HCT116 (cell line): ENCODE measurements at regions not wholly inside any gene's neighbourhood (a gene's known extent, or its start where the extent isn't known, plus 50 kb on each side); places are given as distances from the start of the nearest gene placed in this dataset.

Experiments
- ATAC-seq: fragments of 200-7000 bp; cut with Tn5 transposase; 2 replicates; pipeline ENCODE4 v1.9.1; 2020; ENCODE audit warnings: mild to moderate bottlenecking, moderate library complexity
- BruUV-seq: library from RNA; stranded (reverse); fragments of 400-500 nt; replicated peaks from 2 replicates; lab custom pipeline; 2021; lab: Mats Ljungman, UMichigan
- CTCF ChIA-PET: fragments of 300-600 bp; sonication (Branson Sonifier 250); formaldehyde crosslinking; loops from one replicate; lab custom pipeline; 2021; ENCODE audit warnings: antibody characterized with exemption; lab: Charles Lee
- POLR2A ChIA-PET: fragments of 300-600, 350-600 bp; sonication (Branson Sonifier 250); formaldehyde crosslinking; loops from one replicate; lab custom pipeline; 2021; ENCODE audit warnings: antibody characterized with exemption; lab: Charles Lee
- RAD21 ChIA-PET, 2 experiments: fragments of 300-600 bp; sonication (Branson Sonifier 250); formaldehyde crosslinking; loops; one replicate each; lab custom pipeline; 2023; ENCODE audit warnings: low total read pairs in 2 of 2; ENCODE audit not compliant: uncharacterized antibody in 2 of 2, unreplicated experiment in 2 of 2, low non-redundant PET in 1 of 2; lab: Charles Lee
- DNase-seq: peaks from one replicate; pipeline ENCODE4 v3.0.0-alpha.2; 2010; ENCODE audit warnings: low read depth, low spot score
- H2AFZ ChIP-seq: fragments of 200-600 bp; shearing (Covaris generic), sonication (generic); 2 replicates; pipeline ENCODE4 v1.6.1; 2017; ENCODE audit warnings: low read depth, mixed run types, mixed read lengths, antibody characterized with exemption, low read length; ENCODE audit not compliant: poor library complexity, severe bottlenecking
- H3K27ac ChIP-seq: 2 replicates; pipeline ENCODE4 v1.5.1; 2012; ENCODE audit warnings: low read depth, low read length
- H3K27me3 ChIP-seq: fragments of 200-600 bp; sonication (generic); 2 replicates; pipeline ENCODE4 v1.6.1; 2016; ENCODE audit warnings: mixed run types, low read length, mixed read lengths; ENCODE audit not compliant: insufficient read depth
- H3K36me3 ChIP-seq, 2 experiments: fragments of 200-500 bp in 1 of 2; fragments of 200-600 bp in 1 of 2; sonication (Bioruptor generic) in 1 of 2; sonication (generic) in 1 of 2; 2 replicates each; pipeline versions ENCODE4 v1.5.1 to v1.6.1; 2014 to 2016; ENCODE audit warnings: low read length in 2 of 2, inconsistent platforms in 1 of 2, mixed read lengths in 1 of 2, mixed run types in 1 of 2; ENCODE audit not compliant: insufficient read depth in 2 of 2, control insufficient read depth in 1 of 2
- H3K4me1 ChIP-seq, 2 experiments: fragments of 200-600 bp in 1 of 2; sonication (generic) in 1 of 2; 2 replicates each; pipeline versions ENCODE4 v1.5.1 to v1.6.1; 2012 to 2017; ENCODE audit warnings: low read length in 2 of 2, inconsistent platforms in 1 of 2, mild to moderate bottlenecking in 1 of 2, mixed read lengths in 1 of 2, mixed run types in 1 of 2, moderate library complexity in 1 of 2; ENCODE audit not compliant: insufficient read depth in 2 of 2, control insufficient read depth in 1 of 2
- H3K4me2 ChIP-seq: fragments of 200-600 bp; sonication (generic); 2 replicates; pipeline ENCODE4 v1.6.1; 2017; ENCODE audit warnings: mixed run types, low read length, mixed read lengths
- H3K4me3 ChIP-seq, 2 experiments: fragments of 200-600 bp in 1 of 2; sonication (generic) in 1 of 2; replicated peaks in 1 of 2; 2 replicates each; pipeline ENCODE4 v1.5.1; 2011 to 2016; ENCODE audit warnings: low read length in 2 of 2, control low read depth in 1 of 2, low read depth in 1 of 2, mild to moderate bottlenecking in 1 of 2, mixed read lengths in 1 of 2, mixed run types in 1 of 2
- H3K79me2 ChIP-seq: fragments of 200-600 bp; sonication (generic); 2 replicates; pipeline ENCODE4 v1.6.1; 2017; ENCODE audit warnings: mild to moderate bottlenecking, mixed run types, low read length, moderate library complexity, mixed read lengths; ENCODE audit not compliant: insufficient read depth
- H3K9ac ChIP-seq: fragments of 200-600 bp; sonication (generic); 2 replicates; pipeline ENCODE4 v1.6.1; 2016; ENCODE audit warnings: low read length, mixed read lengths
- H3K9me2 ChIP-seq: fragments of 200-600 bp; sonication (generic), shearing (Covaris generic); 2 replicates; pipeline ENCODE4 v1.6.1; 2017; ENCODE audit warnings: mixed run types, mild to moderate bottlenecking, moderate library complexity; ENCODE audit not compliant: insufficient read depth
- H3K9me3 ChIP-seq, 2 experiments: fragments of 200-500 bp in 1 of 2; fragments of 200-600 bp in 1 of 2; sonication (Bioruptor generic) in 1 of 2; sonication (generic) in 1 of 2; 2 replicates each; pipeline ENCODE4 v1.6.1; 2014 to 2017; ENCODE audit warnings: low read length in 2 of 2, mixed read lengths in 2 of 2, inconsistent platforms in 1 of 2, low read depth in 1 of 2, mild to moderate bottlenecking in 1 of 2, mixed run types in 1 of 2, moderate library complexity in 1 of 2; ENCODE audit not compliant: control insufficient read depth in 1 of 2, insufficient read depth in 1 of 2
- H4K20me1 ChIP-seq: fragments of 200-600 bp; sonication (generic), shearing (Covaris generic); 2 replicates; pipeline ENCODE4 v1.6.1; 2017; ENCODE audit warnings: mixed run types, mild to moderate bottlenecking, moderate library complexity; ENCODE audit not compliant: insufficient read depth
- ATF3 ChIP-seq: IDR thresholded peaks from 2 replicates; pipeline ENCODE4 v1.6.1; 2012
- CBX3 ChIP-seq: IDR thresholded peaks from 2 replicates; pipeline ENCODE4 v1.6.1; 2012; ENCODE audit warnings: low read depth
- CEBPB ChIP-seq: IDR thresholded peaks from 2 replicates; pipeline ENCODE4 v1.6.1; 2012; ENCODE audit warnings: low read depth
- CTCF ChIP-seq, 3 experiments: fragments of 200-600 bp in 1 of 3; sonication (generic) in 1 of 3; IDR thresholded peaks in 2 of 3; conservative IDR thresholded peaks in 1 of 3; 2 replicates each; pipeline ENCODE4 v1.5.1; 2012 to 2017; ENCODE audit warnings: low read depth in 2 of 3, low read length in 2 of 3, antibody characterized with exemption in 1 of 3, borderline replicate concordance in 1 of 3, control low read depth in 1 of 3, mild to moderate bottlenecking in 1 of 3, mixed read lengths in 1 of 3, mixed run types in 1 of 3, moderate library complexity in 1 of 3; ENCODE audit not compliant: insufficient read depth in 1 of 3
- EGR1 ChIP-seq: IDR thresholded peaks from 2 replicates; pipeline ENCODE4 v1.6.1; 2012; ENCODE audit warnings: low read depth
- ELF1 ChIP-seq: IDR thresholded peaks from 2 replicates; pipeline ENCODE4 v1.6.1; 2012; ENCODE audit warnings: low read depth, borderline replicate concordance
- EZH2 ChIP-seq: fragments of 200-600 bp; sonication (generic); IDR thresholded peaks from 2 replicates; pipeline ENCODE4 v1.6.1; 2017; ENCODE audit warnings: antibody characterized with exemption, mixed run types
- EZH2phosphoT487 ChIP-seq: fragments of 200-600 bp; IDR thresholded peaks from 2 replicates; pipeline ENCODE4 v1.6.1; 2018; ENCODE audit warnings: antibody characterized with exemption, borderline replicate concordance
- FOSL1 ChIP-seq: IDR thresholded peaks from 2 replicates; pipeline ENCODE4 v1.6.1; 2012; ENCODE audit warnings: low read depth
- JUND ChIP-seq: IDR thresholded peaks from 2 replicates; pipeline ENCODE4 v1.6.1; 2012
- MAX ChIP-seq: IDR thresholded peaks from 2 replicates; pipeline ENCODE4 v1.6.1; 2012
- POLR2A ChIP-seq: IDR thresholded peaks from 2 replicates; pipeline ENCODE4 v1.7.0; 2011; ENCODE audit warnings: borderline replicate concordance; ENCODE audit not compliant: insufficient read depth, insufficient read length; ENCODE audit errors: extremely low read depth
- POLR2AphosphoS5 ChIP-seq: IDR thresholded peaks from 2 replicates; pipeline ENCODE4 v1.6.1; 2011; ENCODE audit warnings: mild to moderate bottlenecking, low read depth, low read length, moderate library complexity
- RAD21 ChIP-seq: IDR thresholded peaks from 2 replicates; pipeline ENCODE4 v1.6.1; 2012; ENCODE audit warnings: low read depth, mild to moderate bottlenecking
- SIN3A ChIP-seq: IDR thresholded peaks from 2 replicates; pipeline ENCODE4 v1.6.1; 2012; ENCODE audit warnings: low read depth
- SP1 ChIP-seq: IDR thresholded peaks from 2 replicates; pipeline ENCODE4 v1.6.1; 2012; ENCODE audit warnings: low read depth
- SRF ChIP-seq: IDR thresholded peaks from 2 replicates; pipeline ENCODE4 v1.6.1; 2012; ENCODE audit warnings: low read depth
- YY1 ChIP-seq: IDR thresholded peaks from 2 replicates; pipeline ENCODE4 v1.6.1; 2011; ENCODE audit warnings: low read length, low read depth, moderate library complexity, mild to moderate bottlenecking; ENCODE audit not compliant: insufficient replicate concordance; ENCODE audit errors: extremely low read depth
- ZBTB33 ChIP-seq: IDR thresholded peaks from 2 replicates; pipeline ENCODE4 v1.6.1; 2011; ENCODE audit warnings: mild to moderate bottlenecking, low read length, moderate library complexity; ENCODE audit not compliant: insufficient replicate concordance; ENCODE audit errors: extremely low read depth
- intact Hi-C: fragments of 100-400 bp; cut with micrococcal nuclease; formaldehyde crosslinking; loops from 2 replicates; pipeline ENCODE4 v1.10.0; 2022

- CTCF ChIA-PET = no interaction called here
- H3K4me1 ChIP-seq = no peaks in the 10 kb centered on the region
- DNase-seq (no peak), ATAC-seq (no peak)
- H4K20me1 ChIP-seq = no peaks in the 10 kb centered on the region
- H3K27ac ChIP-seq = no peak overlapping the region
- RAD21 ChIA-PET = no interaction called here
- H3K4me2 ChIP-seq = no peak overlapping the region
- H3K9me2 ChIP-seq = no peaks in the 10 kb centered on the region
- no peak overlapping the region for H2AFZ ChIP-seq
- TF ChIP-seq CBX3 = no peak
- no peak for TF ChIP-seq POLR2A
- TF ChIP-seq EGR1 = no peak
- no TSS peak for BruUV-seq
- H3K4me3 ChIP-seq = no peak overlapping the region
- no peaks in the 10 kb centered on the region for H3K36me3 ChIP-seq
- H3K27me3 ChIP-seq = peaks cover 20% of the 10 kb centered on the region; the same call in 1 of the 2 replicates
- no peak overlapping the region for H3K9ac ChIP-seq
- H3K9me3 ChIP-seq = no peaks in the 10 kb centered on the region
- intact Hi-C loops = no loop called here
- H3K79me2 ChIP-seq = no peaks in the 10 kb centered on the region
- POLR2A ChIA-PET = no interaction called here
These were observed 169.4 kb downstream of the DDX1 start for GRCh38 chr2:15761056-15761455.

- CTCF ChIA-PET = no interaction called here
- H4K20me1 ChIP-seq = no peaks in the 10 kb centered on the region
- H3K9me3 ChIP-seq = no peaks in the 10 kb centered on the region
- no peak for DNase-seq
- H2AFZ ChIP-seq = no peak overlapping the region
- no peaks in the 10 kb centered on the region for H3K9me2 ChIP-seq
- intact Hi-C loops = no loop called here
- H3K27ac ChIP-seq = no peak overlapping the region
- POLR2A ChIA-PET = no interaction called here
- peaks cover 20% of the 10 kb centered on the region; the same call in 1 of the 2 replicates for H3K27me3 ChIP-seq
- no peak overlapping the region for H3K9ac ChIP-seq
- no peaks in the 10 kb centered on the region for H3K36me3 ChIP-seq
- H3K4me1 ChIP-seq = no peaks in the 10 kb centered on the region
- H3K79me2 ChIP-seq = no peaks in the 10 kb centered on the region
- BruUV-seq = no TSS peak
- RAD21 ChIA-PET = no interaction called here
- no peak for ATAC-seq
- no peak overlapping the region for H3K4me2 ChIP-seq
- H3K4me3 ChIP-seq = no peak overlapping the region
- TF ChIP-seq POLR2AphosphoS5 (no peak), JUND (no peak), CBX3 (no peak), FOSL1 (no peak), ELF1 (no peak), EGR1 (no peak), SRF (no peak), EZH2phosphoT487 (no peak), EZH2 (no peak), MAX (no peak), SP1 (no peak), CEBPB (no peak), ATF3 (no peak), CTCF (IDR thresholded peaks at IDR 0.05 in 2 of 3, conservative IDR thresholded peaks at IDR 0.05 in 1 of 3; ENCODE audit: borderline replicate concordance in 1 of 3, insufficient read depth in 1 of 3, low read depth in 2 of 3, low read length in 2 of 3) (no peak), ZBTB33 (no peak), SIN3A (no peak), RAD21 (no peak), YY1 (no peak)
These were observed 170.2 kb downstream of the DDX1 start for GRCh38 chr2:15761910-15762309.
